ENCODE measurements at regions not wholly inside any gene's neighbourhood (a gene's known extent, or its start where the extent isn't known, plus 50 kb on each side); places are given as distances from the start of the nearest gene placed in this dataset.
"Not testable (repeated sequence)": the region's sequence is repeated elsewhere in the genome, so short reads cannot be mapped to it uniquely, and the experiment has no call there.

DNA sequence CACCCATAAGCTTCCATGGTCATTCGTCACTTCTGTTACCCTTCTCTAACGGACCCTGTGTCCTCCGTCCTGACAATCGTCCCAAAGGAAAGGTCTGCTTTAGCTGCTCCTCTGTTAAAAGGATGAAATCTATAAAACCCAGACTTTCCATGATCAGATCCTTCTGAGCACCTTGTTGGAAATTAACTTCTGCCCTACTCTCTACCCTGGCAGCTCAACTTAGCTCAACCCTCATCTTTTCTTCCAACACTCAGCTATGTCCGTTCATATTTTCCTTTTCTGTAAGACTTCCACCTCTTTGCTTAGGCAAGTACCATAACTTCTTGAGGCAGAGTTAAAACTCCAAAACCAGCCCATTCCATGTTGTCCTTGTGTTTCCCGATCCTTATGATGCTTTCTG is 205.4 kb downstream of the SPATA31A6 start:
- H3K9me3 ChIP-seq (ENCODE audit: control extremely low read depth in 1 of 5, control insufficient read depth in 4 of 5, insufficient read depth in 2 of 5, low read depth in 1 of 5, low read length in 4 of 5) = no peaks in the 10 kb centered on the region
- no peak overlapping the region for H3K4me3 ChIP-seq (ENCODE audit: control insufficient read depth in 1 of 7, extremely low read depth in 1 of 7, insufficient read depth in 4 of 7, low read depth in 2 of 7, low read length in 6 of 7)
- H3K4me1 ChIP-seq (ENCODE audit: control extremely low read depth in 1 of 4, control insufficient read depth in 4 of 4, insufficient read depth in 4 of 4, low read length in 3 of 4) = no peaks in the 10 kb centered on the region
- no peak overlapping the region for H3K27ac ChIP-seq (ENCODE audit: insufficient read depth in 1 of 2, low read depth in 1 of 2, low read length in 2 of 2, poor library complexity in 1 of 2, severe bottlenecking in 2 of 2)
- DNase-seq = no peak
- H3K27me3 ChIP-seq (replicated peaks in 2 of 5; ENCODE audit: control insufficient read depth in 4 of 5, insufficient read depth in 5 of 5, low read length in 4 of 5) = no peaks in the 10 kb centered on the region
- ChIA-PET POLR2A (no interaction called here), CTCF (no interaction called here)
- no peaks in the 10 kb centered on the region for H3K36me3 ChIP-seq (ENCODE audit: control insufficient read depth in 4 of 4, insufficient read depth in 4 of 4, low read length in 3 of 4)
- WGBS (ENCODE audit: insufficient coverage) = 79% methylated on average over 6 of the region's 6 CpGs

DNA sequence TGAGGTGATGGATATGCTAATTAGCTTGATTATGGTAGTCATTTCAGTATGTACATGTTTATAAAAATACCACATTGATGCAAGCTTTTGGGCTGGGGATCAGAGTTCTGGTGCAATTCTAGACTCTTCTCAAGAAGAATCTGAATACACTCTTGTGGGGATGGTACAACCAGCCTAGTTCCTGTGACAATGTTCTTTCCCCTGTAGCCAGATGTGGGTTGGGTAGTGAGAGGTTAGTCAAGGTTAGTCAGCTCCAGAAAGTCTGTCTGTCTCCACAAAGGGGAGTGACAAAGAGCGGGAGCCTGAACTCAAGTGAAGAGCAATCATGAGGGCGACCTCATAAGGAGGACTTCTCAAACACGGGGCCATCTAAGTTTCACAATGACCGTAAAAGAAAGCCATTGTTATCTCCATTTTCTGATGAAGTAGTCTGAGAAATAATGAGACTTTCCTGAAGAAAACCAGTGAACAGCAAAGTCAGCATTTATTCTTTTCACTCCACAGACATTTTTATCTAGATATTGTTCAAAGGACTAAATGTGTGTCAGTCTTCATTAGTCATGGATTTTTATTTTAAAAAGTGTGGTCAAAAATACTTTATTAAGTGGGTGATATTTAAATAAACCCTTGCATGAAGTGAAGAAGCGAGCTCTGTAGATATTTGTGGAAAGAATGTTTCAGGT is 209.5 kb downstream of the SPATA31A6 start:
- H3K27ac ChIP-seq (ENCODE audit: insufficient read depth in 1 of 2, low read depth in 1 of 2, low read length in 2 of 2, poor library complexity in 1 of 2, severe bottlenecking in 2 of 2); H3K36me3 ChIP-seq (ENCODE audit: control insufficient read depth in 4 of 4, insufficient read depth in 4 of 4, low read length in 3 of 4); POLR2A ChIA-PET; CTCF ChIA-PET; DNase-seq; H3K9me3 ChIP-seq (ENCODE audit: control extremely low read depth in 1 of 5, control insufficient read depth in 4 of 5, insufficient read depth in 2 of 5, low read depth in 1 of 5, low read length in 4 of 5); H3K4me1 ChIP-seq (ENCODE audit: control extremely low read depth in 1 of 4, control insufficient read depth in 4 of 4, insufficient read depth in 4 of 4, low read length in 3 of 4); H3K4me3 ChIP-seq (ENCODE audit: control insufficient read depth in 1 of 7, extremely low read depth in 1 of 7, insufficient read depth in 4 of 7, low read depth in 2 of 7, low read length in 6 of 7); H3K27me3 ChIP-seq (replicated peaks in 2 of 5; ENCODE audit: control insufficient read depth in 4 of 5, insufficient read depth in 5 of 5, low read length in 4 of 5): not testable (repeated sequence)
- 91% methylated on average over 1 of the region's 5 CpGs for WGBS (ENCODE audit: insufficient coverage)

GRCh38 chr9:42396318-42396717 is 212.9 kb downstream of the SPATA31A6 start:
- Histone ChIP-seq H3K4me1 (ENCODE audit: control extremely low read depth in 1 of 4, control insufficient read depth in 4 of 4, insufficient read depth in 4 of 4, low read length in 3 of 4) (no peaks in the 10 kb centered on the region), H3K36me3 (ENCODE audit: control insufficient read depth in 4 of 4, insufficient read depth in 4 of 4, low read length in 3 of 4) (no peaks in the 10 kb centered on the region), H3K9me3 (ENCODE audit: control extremely low read depth in 1 of 5, control insufficient read depth in 4 of 5, insufficient read depth in 2 of 5, low read depth in 1 of 5, low read length in 4 of 5) (no peaks in the 10 kb centered on the region), H3K27me3 (replicated peaks in 2 of 5; ENCODE audit: control insufficient read depth in 4 of 5, insufficient read depth in 5 of 5, low read length in 4 of 5) (no peaks in the 10 kb centered on the region), H3K4me3 (ENCODE audit: control insufficient read depth in 1 of 7, extremely low read depth in 1 of 7, insufficient read depth in 4 of 7, low read depth in 2 of 7, low read length in 6 of 7) (no peak overlapping the region), H3K27ac (ENCODE audit: insufficient read depth in 1 of 2, low read depth in 1 of 2, low read length in 2 of 2, poor library complexity in 1 of 2, severe bottlenecking in 2 of 2) (no peak overlapping the region)
- CTCF ChIA-PET = no interaction called here
- 95% methylated on average over 2 of the region's 2 CpGs for WGBS (ENCODE audit: insufficient coverage)
- no peak for DNase-seq
- POLR2A ChIA-PET = no interaction called here

GRCh38 chr9:42397336-42397735 is 213.9 kb downstream of the SPATA31A6 start:
- H3K9me3 ChIP-seq (ENCODE audit: control extremely low read depth in 1 of 5, control insufficient read depth in 4 of 5, insufficient read depth in 2 of 5, low read depth in 1 of 5, low read length in 4 of 5); H3K4me1 ChIP-seq (ENCODE audit: control extremely low read depth in 1 of 4, control insufficient read depth in 4 of 4, insufficient read depth in 4 of 4, low read length in 3 of 4); CTCF ChIA-PET; POLR2A ChIA-PET; H3K27ac ChIP-seq (ENCODE audit: insufficient read depth in 1 of 2, low read depth in 1 of 2, low read length in 2 of 2, poor library complexity in 1 of 2, severe bottlenecking in 2 of 2); H3K36me3 ChIP-seq (ENCODE audit: control insufficient read depth in 4 of 4, insufficient read depth in 4 of 4, low read length in 3 of 4); H3K4me3 ChIP-seq (ENCODE audit: control insufficient read depth in 1 of 7, extremely low read depth in 1 of 7, insufficient read depth in 4 of 7, low read depth in 2 of 7, low read length in 6 of 7); DNase-seq; H3K27me3 ChIP-seq (replicated peaks in 2 of 5; ENCODE audit: control insufficient read depth in 4 of 5, insufficient read depth in 5 of 5, low read length in 4 of 5): not testable (repeated sequence)
- WGBS (ENCODE audit: insufficient coverage) = 94% methylated on average over 2 of the region's 7 CpGs

DNA sequence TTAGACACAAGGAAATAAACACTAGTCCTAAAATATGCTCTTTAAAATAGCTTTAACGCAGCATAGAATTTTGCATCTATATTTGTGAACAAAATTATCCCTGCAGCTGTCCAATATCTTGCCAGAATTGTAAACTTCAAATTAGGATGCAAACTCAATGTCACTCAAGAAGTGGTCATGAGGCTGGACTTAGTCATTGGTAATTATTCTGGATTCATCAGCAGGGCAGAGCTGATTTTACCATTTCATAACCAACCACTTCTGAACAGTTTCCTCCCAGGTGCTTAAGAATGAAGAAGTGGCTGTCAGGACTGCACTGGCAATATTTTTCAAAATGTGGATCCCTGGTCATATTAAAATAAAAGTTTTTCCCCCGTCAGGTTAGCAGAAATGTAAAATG is 219.5 kb downstream of the SPATA31A6 start:
- H3K4me3 ChIP-seq (ENCODE audit: control insufficient read depth in 1 of 7, extremely low read depth in 1 of 7, insufficient read depth in 4 of 7, low read depth in 2 of 7, low read length in 6 of 7); H3K4me1 ChIP-seq (ENCODE audit: control extremely low read depth in 1 of 4, control insufficient read depth in 4 of 4, insufficient read depth in 4 of 4, low read length in 3 of 4); DNase-seq; H3K27me3 ChIP-seq (replicated peaks in 2 of 5; ENCODE audit: control insufficient read depth in 4 of 5, insufficient read depth in 5 of 5, low read length in 4 of 5); H3K27ac ChIP-seq (ENCODE audit: insufficient read depth in 1 of 2, low read depth in 1 of 2, low read length in 2 of 2, poor library complexity in 1 of 2, severe bottlenecking in 2 of 2); H3K36me3 ChIP-seq (ENCODE audit: control insufficient read depth in 4 of 4, insufficient read depth in 4 of 4, low read length in 3 of 4); POLR2A ChIA-PET; CTCF ChIA-PET; H3K9me3 ChIP-seq (ENCODE audit: control extremely low read depth in 1 of 5, control insufficient read depth in 4 of 5, insufficient read depth in 2 of 5, low read depth in 1 of 5, low read length in 4 of 5): not testable (repeated sequence)
- 92% methylated on average over 2 of the region's 2 CpGs for WGBS (ENCODE audit: insufficient coverage)

GRCh38 chr9:42409581-42409980 is 226.1 kb downstream of the SPATA31A6 start:
- H3K4me1 ChIP-seq (ENCODE audit: control extremely low read depth in 1 of 4, control insufficient read depth in 4 of 4, insufficient read depth in 4 of 4, low read length in 3 of 4); DNase-seq; H3K9me3 ChIP-seq (ENCODE audit: control extremely low read depth in 1 of 5, control insufficient read depth in 4 of 5, insufficient read depth in 2 of 5, low read depth in 1 of 5, low read length in 4 of 5); H3K36me3 ChIP-seq (ENCODE audit: control insufficient read depth in 4 of 4, insufficient read depth in 4 of 4, low read length in 3 of 4); POLR2A ChIA-PET; CTCF ChIA-PET; H3K27ac ChIP-seq (ENCODE audit: insufficient read depth in 1 of 2, low read depth in 1 of 2, low read length in 2 of 2, poor library complexity in 1 of 2, severe bottlenecking in 2 of 2); H3K27me3 ChIP-seq (replicated peaks in 2 of 5; ENCODE audit: control insufficient read depth in 4 of 5, insufficient read depth in 5 of 5, low read length in 4 of 5); H3K4me3 ChIP-seq (ENCODE audit: control insufficient read depth in 1 of 7, extremely low read depth in 1 of 7, insufficient read depth in 4 of 7, low read depth in 2 of 7, low read length in 6 of 7): not testable (repeated sequence)
- WGBS (ENCODE audit: insufficient coverage) = no CpG with 5 or more reads among the region's 1 CpG

DNA sequence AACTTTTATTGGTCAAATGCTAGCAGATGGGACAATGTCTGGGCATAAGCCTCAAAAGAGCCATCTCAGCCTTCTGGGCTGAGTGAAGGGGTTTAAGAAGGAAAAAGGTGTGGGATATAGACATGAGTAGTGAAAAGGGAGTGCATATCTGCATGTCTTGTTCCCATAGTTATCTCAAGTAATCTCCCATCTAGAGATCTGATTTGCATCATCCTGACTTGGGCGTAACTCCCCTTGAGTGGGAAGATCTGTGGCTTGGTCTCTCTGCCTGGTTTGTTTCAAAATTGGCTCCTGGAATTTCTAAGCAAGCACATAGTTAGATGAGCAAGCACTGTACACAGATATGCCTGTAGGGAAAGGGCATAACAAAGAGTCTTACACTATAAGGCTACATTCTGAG is 228.9 kb downstream of the SPATA31A6 start:
- DNase-seq; CTCF ChIA-PET; H3K36me3 ChIP-seq (ENCODE audit: control insufficient read depth in 4 of 4, insufficient read depth in 4 of 4, low read length in 3 of 4); H3K9me3 ChIP-seq (ENCODE audit: control extremely low read depth in 1 of 5, control insufficient read depth in 4 of 5, insufficient read depth in 2 of 5, low read depth in 1 of 5, low read length in 4 of 5); H3K4me3 ChIP-seq (ENCODE audit: control insufficient read depth in 1 of 7, extremely low read depth in 1 of 7, insufficient read depth in 4 of 7, low read depth in 2 of 7, low read length in 6 of 7); H3K27ac ChIP-seq (ENCODE audit: insufficient read depth in 1 of 2, low read depth in 1 of 2, low read length in 2 of 2, poor library complexity in 1 of 2, severe bottlenecking in 2 of 2); H3K27me3 ChIP-seq (replicated peaks in 2 of 5; ENCODE audit: control insufficient read depth in 4 of 5, insufficient read depth in 5 of 5, low read length in 4 of 5); POLR2A ChIA-PET; H3K4me1 ChIP-seq (ENCODE audit: control extremely low read depth in 1 of 4, control insufficient read depth in 4 of 4, insufficient read depth in 4 of 4, low read length in 3 of 4): not testable (repeated sequence)
- no CpG with 5 or more reads among the region's 1 CpG for WGBS (ENCODE audit: insufficient coverage)

All from common myeloid progenitor, CD34-positive (primary cell).